Thyroid gland (tissue), 4 donors: ENCODE measurements at regions not wholly inside any gene's neighbourhood (a gene's known extent, or its start where the extent isn't known, plus 50 kb on each side); places are given as distances from the start of the nearest gene placed in this dataset.

Source experiments
- POLR2A ChIP-seq, 2 donors: fragments of 450-650 bp; IDR thresholded peaks; one replicate each; pipeline ENCODE4 v1.6.1; 2017; ENCODE audit warnings: antibody characterized with exemption in 2 of 2, mild to moderate bottlenecking in 2 of 2, moderate library complexity in 1 of 2
- TF ChIP-seq, protein P1 (sequence below), 6 experiments: fragments of 200-600 bp in 3 of 6; fragments of 450-650 bp in 3 of 6; sonication (generic) in 3 of 6; IDR thresholded peaks; one replicate each; pipeline ENCODE4 v1.5.1; 2016 to 2019; ENCODE audit warnings: antibody characterized with exemption in 6 of 6, mild to moderate bottlenecking in 2 of 6, inconsistent platforms in 1 of 6, moderate library complexity in 1 of 6

DNA sequence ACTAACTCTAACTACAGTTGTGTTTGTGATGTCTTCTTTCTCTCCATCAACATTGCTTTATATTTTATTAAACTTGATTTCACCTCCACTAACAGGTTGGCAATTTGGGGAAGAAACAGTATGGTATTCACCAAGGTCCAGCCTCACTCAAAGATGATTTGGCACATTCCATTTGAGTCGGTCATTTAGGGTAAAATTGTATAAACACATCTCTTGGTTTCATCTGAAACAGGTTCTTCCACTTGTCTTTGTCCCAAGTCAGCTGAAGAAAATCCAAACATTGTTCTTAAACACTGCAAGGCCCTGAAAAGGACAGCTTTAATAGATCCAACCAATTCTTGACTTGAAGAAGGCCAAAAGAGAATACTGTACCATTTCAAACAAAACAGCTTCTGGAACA, 104.9 kb upstream of the NT5E start:
- TF ChIP-seq, protein P1, sequence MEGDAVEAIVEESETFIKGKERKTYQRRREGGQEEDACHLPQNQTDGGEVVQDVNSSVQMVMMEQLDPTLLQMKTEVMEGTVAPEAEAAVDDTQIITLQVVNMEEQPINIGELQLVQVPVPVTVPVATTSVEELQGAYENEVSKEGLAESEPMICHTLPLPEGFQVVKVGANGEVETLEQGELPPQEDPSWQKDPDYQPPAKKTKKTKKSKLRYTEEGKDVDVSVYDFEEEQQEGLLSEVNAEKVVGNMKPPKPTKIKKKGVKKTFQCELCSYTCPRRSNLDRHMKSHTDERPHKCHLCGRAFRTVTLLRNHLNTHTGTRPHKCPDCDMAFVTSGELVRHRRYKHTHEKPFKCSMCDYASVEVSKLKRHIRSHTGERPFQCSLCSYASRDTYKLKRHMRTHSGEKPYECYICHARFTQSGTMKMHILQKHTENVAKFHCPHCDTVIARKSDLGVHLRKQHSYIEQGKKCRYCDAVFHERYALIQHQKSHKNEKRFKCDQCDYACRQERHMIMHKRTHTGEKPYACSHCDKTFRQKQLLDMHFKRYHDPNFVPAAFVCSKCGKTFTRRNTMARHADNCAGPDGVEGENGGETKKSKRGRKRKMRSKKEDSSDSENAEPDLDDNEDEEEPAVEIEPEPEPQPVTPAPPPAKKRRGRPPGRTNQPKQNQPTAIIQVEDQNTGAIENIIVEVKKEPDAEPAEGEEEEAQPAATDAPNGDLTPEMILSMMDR (IDR thresholded peaks at IDR 0.05) = no peak
- no peak for TF ChIP-seq POLR2A (IDR thresholded peaks at IDR 0.05)
